ENCODE measurements at regions not wholly inside any gene's neighbourhood (a gene's known extent, or its start where the extent isn't known, plus 50 kb on each side); places are given as distances from the start of the nearest gene placed in this dataset.

GRCh38 chr18:71115261-71115660 lies 826.4 kb downstream of the SOCS6 start:
- no peak for TF ChIP-seq USF1 (IDR thresholded peaks at IDR 0.05)
- no peak for TF ChIP-seq NFIC (IDR thresholded peaks at IDR 0.05)
- TF ChIP-seq EP300 (IDR thresholded peaks at IDR 0.05; ENCODE audit: borderline replicate concordance): no peak
- TF ChIP-seq CEBPB (IDR thresholded peaks at IDR 0.05): no peak
- no peak for TF ChIP-seq REST (IDR thresholded peaks at IDR 0.05; ENCODE audit: low read depth)
- no peak for TF ChIP-seq YY1 (IDR thresholded peaks at IDR 0.05; ENCODE audit: low read depth)
- TF ChIP-seq RAD21 (IDR thresholded peaks at IDR 0.05; ENCODE audit: low read depth): no peak
- TF ChIP-seq TAF1 (IDR thresholded peaks at IDR 0.05; ENCODE audit: low read depth): no peak
- TF ChIP-seq TEAD4 (IDR thresholded peaks at IDR 0.05): no peak
- TF ChIP-seq MAX (IDR thresholded peaks at IDR 0.05): no peak
- no peak for TF ChIP-seq CREB1 (IDR thresholded peaks at IDR 0.05; ENCODE audit: low read depth)
- no peak for TF ChIP-seq TCF12 (IDR thresholded peaks at IDR 0.05; ENCODE audit: low read depth)

All from Ishikawa (cell line).